HG03469 (cell line): ENCODE measurements at regions not wholly inside any gene's neighbourhood (a gene's known extent, or its start where the extent isn't known, plus 50 kb on each side); places are given as distances from the start of the nearest gene placed in this dataset.
"Not testable (repeated sequence)": the region's sequence is repeated elsewhere in the genome, so short reads cannot be mapped to it uniquely, and the experiment has no call there.

Source experiments
- ATAC-seq: cut with Tn5 transposase; IDR thresholded peaks from one replicate; pipeline ENCODE4 v1.9.1; 2021; ENCODE audit warnings: mild to moderate bottlenecking, moderate library complexity, moderate number of reproducible peaks; ENCODE audit not compliant: unreplicated experiment

DNA sequence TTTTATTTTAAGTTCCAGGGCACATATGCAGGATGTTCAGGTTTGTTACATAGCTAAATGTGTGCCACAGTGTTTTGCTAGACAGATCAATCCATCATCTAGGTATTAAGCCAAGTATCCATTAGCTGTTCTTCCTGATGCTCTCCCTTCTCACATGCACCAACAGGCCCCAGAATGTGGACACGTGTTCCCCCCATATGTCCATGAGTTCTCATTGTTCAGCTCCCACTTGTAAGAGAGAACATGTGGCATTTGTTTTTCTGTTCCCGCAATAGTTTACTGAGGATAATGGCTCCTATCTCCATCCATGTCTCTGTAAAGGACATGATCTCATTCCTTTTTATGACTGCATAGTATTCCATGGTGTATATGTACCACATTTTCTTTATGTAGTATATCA, 374.8 kb upstream of the FAT1 start:
- ATAC-seq, result no peak

- ATAC-seq, result no peak
Measured at GRCh38 chr4:187103351-187103750, 379.7 kb upstream of the FAT1 start.

- no peak for ATAC-seq
Measured at GRCh38 chr4:187108845-187109244, 385.2 kb upstream of the FAT1 start.

DNA sequence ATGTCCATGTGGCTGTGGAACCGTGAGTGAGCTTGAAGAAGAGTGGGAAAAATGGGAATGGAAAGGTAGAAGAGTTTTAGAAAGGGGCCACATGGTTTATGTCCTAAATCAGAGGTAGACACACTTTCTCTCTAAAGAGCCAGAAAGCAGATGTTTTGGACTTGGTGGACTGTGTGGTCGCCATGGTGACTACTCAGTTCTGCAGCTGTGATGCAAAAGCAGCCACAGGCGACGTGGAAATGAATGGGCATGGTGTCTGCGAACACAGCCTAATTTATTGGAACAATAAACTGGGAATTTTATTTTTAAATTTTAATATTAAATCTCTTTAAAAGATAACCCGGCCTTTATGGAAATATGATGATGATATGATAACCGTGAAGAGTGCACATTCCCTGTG, 386.0 kb upstream of the FAT1 start:
- no peak for ATAC-seq

DNA sequence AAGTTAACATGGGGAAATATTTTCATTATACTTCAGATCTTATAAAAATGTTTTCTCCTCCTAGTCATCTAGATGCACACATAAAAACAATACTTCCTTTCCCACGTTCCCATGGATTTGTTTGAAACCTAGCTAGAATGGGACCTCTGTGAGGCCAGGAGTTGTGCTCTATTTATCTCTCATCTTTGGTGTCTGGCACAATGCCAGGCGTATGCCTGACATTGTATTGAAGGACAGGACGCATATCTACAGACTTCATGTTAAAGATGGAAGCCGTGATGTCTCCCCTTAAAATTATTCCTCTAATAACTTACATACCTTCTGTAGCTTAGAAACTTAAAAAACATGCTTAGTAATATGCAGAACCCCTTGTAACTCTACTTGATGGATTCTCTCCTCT, 394.5 kb upstream of the FAT1 start:
- ATAC-seq, result no peak

DNA sequence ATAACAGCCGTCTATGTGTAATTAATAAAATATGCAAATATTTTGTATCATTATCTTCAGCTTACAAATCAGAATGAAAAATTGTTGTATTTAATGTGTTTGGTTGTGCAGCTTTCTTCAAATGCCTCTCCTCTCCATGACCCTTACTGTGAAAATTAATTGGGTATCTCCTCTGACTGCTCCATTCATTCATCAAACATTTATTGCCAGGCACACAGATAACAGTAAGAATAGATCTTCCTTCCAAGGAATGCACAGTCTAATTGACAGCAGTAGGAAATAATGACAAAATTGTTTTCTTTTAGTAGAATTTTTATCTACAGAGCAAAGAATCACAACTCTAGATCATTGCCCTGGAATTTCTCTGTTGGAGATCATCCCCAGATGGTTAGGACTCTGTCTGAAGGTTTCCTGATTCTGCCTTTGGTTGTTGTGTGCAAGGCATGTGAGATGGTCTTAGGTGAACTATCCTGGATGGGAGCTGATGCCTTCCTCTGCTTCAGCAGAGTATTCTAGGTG, 395.0 kb upstream of the FAT1 start:
- no peak for ATAC-seq

DNA sequence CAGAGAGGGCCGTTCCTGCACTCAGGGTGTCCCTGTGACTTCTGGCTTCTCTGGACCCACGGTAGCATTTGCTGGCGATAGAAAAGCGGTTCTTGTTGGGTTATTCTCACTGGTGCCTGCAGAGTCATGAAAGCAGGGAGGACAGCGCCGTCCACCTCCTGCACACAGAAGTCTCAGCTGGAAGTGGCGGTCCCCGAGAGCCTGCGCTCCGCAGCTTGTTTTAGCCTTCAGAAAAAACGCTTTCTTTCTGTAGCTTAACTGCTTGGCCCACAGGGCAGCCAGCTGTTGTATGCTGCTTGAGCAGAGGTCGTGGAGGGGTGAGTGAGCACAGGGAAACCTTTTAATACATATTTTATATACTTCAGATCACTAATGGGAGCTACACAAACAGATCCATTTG, 400.7 kb upstream of the FAT1 start:
- ATAC-seq, result no peak

GRCh38 chr4:187125062-187125461, 401.4 kb upstream of the FAT1 start:
- no peak for ATAC-seq

DNA sequence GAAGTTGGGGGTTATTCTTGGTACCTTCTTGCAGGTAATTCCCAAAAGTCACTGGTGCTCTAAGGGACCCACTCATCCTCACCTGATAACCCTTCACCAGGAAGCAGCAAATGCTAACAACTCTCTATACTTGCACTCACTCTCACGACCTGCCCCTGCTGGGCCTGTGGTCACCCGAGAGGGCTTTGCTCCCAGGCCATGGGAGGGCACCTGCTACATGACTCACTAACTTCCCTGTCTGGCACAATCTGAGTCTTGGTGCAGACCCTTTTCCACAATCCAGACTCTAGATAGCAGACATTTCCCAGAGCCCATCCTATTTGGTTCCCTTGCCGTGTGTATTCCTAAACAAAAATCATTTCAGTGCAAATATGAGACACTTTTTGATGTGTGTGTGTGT, 403.8 kb upstream of the FAT1 start:
- no peak for ATAC-seq

DNA sequence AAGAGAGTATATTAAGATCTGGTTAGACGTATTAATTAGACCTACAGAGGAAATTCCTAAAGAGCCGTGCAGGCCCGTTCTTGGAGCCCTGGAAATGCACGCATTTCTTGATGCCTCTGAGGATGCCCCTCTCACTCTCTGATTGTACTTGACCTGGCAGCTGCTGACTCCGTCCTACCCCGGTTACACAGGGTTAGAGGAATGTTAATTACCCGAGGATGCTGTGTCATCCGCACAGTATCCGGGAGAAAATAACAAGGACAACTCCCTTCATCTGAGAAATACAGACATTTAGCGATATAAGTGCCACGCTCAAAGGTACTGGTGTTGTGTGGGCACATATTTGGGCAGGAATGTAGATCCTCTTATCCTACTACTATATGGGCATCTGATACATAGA, 404.6 kb upstream of the FAT1 start:
- no peak for ATAC-seq

DNA sequence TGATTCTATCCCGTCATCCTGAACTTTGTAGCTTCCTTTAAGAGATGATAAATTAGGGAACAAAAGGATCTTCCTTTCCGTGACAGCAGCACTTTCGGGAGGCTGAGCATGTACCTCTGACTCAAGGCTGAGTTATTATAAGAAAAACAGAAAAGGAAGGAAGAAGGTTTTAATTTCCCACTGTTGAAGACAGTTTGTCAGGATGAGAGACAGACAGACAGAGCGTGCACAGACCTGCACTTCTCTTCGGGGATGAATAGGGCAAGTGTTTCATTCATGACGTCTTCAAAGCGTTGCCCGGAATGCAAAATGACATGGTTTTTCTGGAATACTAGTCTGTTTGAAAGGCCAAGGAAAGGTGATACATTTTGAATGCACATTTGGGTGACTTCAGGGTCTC, 405.3 kb upstream of the FAT1 start:
- no peak for ATAC-seq

- not testable (repeated sequence) for ATAC-seq
Measured at GRCh38 chr4:187131826-187132225, 408.2 kb upstream of the FAT1 start.

DNA sequence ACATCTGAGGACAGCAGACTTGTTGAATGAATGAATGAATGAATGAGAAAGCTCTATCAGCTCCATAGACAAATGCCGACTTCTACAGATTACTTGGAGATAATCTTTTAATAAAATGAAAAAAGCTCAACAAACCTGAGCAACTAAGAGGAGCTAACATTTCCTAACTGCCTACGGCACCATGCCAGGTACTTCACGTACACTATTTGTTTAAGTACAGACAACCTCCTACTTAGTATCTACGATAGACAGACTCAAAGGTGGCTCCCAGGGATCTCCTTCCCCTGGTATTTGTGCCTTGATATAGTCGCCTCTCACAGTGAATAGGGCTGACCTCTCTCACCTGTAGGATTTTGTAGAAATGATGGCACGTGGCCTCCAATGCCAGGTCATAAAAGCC, 412.2 kb upstream of the FAT1 start:
- no peak for ATAC-seq

GRCh38 chr4:187139141-187139540, 415.5 kb upstream of the FAT1 start:
- no peak for ATAC-seq

- no peak for ATAC-seq
Measured at GRCh38 chr4:187141101-187141500, 417.4 kb upstream of the FAT1 start.

DNA sequence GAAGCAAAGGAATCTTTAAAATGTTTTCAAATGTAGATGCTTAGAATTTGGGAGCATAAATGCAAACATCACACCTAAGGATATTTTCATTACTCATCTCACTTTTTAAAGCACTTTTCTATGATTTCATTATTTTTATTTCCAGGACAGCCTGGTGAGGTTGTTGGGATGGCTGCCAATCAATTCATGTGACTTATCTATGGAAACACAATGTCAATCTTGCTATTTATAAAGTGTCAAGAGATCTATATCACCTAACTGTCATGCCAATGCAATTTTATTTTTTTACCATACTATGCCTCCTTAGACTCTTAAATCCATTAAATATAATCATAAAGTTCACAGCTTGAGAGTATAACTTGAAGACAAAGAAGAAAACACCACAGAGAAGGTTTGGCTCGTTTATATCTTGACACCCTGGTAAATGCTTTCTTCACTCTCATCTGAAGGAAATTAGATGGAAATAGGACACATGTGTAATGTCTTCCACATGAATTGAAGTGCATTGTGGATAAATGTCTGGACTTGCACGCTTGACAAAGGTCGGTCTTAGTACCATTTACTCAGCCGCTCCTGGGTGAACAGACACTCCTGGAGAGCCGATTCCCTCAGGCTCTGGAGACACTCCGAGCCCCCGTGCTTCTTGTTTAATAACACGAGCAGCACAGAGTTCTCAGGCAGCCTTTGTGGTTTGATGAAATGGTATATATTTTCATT, 425.7 kb upstream of the FAT1 start:
- ATAC-seq, result no peak

DNA sequence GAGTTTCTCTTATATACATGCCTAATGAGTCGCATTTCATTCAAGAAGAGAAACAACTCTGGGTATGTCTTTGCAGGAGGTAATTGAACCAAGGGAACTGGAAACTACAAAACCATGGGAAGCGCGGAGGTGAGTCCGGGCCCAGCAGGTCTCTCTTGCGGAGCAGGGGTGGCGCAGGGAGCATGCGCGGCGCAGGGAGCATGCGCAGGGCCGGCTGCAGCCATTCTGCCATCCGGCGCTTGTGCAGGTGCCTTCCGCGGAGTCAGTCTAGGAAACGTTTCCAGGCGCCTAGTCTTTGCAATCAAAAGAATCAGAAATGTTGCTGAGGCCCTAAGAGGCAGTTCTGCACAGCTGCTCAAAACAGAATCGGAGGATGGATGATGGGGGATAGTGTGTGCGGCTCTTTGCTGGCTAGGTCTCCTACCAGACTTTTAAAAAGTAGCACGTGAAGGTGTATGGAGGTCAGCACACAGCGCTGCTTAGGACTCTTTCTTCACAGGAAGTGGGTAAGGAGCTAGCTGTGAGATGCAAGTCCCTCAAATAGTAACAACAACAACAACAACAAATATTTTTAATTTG, 433.8 kb upstream of the FAT1 start:
- no peak for ATAC-seq

GRCh38 chr4:187158003-187158402, 434.3 kb upstream of the FAT1 start:
- no peak for ATAC-seq

GRCh38 chr4:187160486-187160885, 436.8 kb upstream of the FAT1 start:
- ATAC-seq, result no peak

GRCh38 chr4:187166886-187167512, 443.3 kb upstream of the FAT1 start:
- no peak for ATAC-seq

DNA sequence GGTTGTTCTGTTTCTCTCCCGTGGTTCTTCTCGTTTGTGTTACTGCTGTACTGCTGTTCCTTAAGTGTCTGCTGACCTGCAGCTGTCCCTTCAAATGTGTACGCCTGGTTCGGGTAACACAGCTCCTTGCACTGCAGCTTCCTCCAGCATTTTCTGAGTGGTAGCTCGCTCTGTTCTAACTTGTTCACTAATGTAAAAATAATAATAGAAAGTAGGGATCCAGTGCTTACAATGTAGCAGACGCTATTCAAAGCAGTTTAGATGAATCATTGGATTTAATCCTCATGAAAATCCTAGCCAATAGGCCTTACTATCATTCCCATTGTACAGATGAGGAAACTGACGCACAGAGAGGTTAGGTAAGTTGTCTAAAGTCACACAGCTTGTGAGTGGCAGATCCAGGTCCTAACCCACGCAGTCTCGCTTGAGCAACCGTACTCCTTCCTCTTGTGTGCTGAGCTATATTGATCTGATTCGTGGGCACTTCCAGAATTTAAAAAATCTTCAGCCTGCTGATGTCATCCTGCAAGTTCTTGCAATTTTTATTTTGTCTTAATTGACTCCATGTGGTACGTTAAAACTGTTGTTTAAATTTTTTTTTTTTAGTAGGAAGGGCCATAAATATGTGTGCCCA, 448.2 kb upstream of the FAT1 start:
- no peak for ATAC-seq

- no peak for ATAC-seq
Measured at GRCh38 chr4:187172340-187172761, 448.7 kb upstream of the FAT1 start.
